NCI-H1092 treated with DMSO at 0.1 percent for 48 hours (cell line): ENCODE measurements at regions not wholly inside any gene's neighbourhood (a gene's known extent, or its start where the extent isn't known, plus 50 kb on each side); places are given as distances from the start of the nearest gene placed in this dataset.
"Not testable (repeated sequence)": the region's sequence is repeated elsewhere in the genome, so short reads cannot be mapped to it uniquely, and the experiment has no call there.

Experiments
- DNase-seq: peaks from one replicate; lab custom pipeline; 2025; lab: John Stamatoyannopoulos, UW

DNA sequence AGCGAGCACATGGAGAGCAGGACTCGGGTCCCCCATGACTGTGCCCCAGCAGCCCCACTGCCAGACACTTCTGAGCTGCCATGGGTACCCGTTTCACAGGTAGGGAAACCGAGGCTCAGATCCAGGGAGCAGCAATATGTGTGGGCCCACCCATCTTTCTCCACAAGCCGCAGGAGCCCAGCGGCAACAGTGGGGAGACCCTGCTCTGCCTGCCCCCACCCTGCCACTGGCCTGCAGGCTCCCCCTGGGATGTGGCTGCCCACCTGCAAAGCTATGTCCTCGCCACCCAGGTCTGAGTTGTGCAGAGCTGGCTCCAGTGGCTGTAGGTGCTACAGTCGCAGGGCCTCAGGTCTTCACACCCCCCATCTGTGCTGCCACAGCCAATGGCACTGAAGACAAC lies 50.6 kb upstream of the C1QTNF9B start:
- no peak for DNase-seq

DNA sequence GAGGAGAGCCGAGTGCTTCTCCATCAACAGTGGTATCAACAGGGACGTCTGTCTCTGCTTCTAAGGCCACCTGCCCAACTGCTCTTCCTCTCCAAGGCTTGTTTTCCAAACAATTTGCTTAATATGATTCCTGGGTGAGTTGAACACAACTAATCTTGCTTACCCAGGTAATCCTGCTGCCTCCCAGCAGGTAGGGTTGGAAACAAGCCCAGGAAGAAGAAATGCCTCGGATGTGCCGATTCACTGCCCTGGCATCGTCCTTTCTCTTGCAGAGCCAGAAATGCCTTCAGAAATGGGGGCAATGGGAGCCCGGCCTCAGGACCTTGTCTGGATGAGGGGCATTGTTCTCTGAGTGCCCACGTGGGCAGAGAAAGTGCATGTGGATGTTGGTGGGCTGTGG lies 51.9 kb upstream of the C1QTNF9B start:
- no peak for DNase-seq

DNA sequence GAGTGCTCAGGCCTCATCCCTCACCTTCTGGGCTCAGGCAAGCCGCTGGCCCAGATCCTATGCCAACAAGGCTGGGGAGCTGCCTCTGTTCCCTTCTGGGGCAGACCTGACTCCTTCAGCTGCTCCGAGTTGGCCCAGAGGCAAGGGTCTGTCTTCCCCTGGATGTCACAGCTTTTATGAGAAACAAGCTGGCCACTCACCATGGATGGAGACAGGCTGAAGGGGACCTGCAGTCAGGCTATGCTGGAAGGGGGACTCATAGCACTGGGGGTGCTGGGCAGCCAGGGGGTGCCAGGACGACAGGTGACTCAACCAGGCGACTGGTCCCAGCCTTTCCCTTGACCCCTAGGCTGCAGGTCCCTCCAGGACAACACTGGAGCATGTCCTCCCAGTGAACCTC lies 52.4 kb upstream of the C1QTNF9B start:
- DNase-seq: no peak

DNA sequence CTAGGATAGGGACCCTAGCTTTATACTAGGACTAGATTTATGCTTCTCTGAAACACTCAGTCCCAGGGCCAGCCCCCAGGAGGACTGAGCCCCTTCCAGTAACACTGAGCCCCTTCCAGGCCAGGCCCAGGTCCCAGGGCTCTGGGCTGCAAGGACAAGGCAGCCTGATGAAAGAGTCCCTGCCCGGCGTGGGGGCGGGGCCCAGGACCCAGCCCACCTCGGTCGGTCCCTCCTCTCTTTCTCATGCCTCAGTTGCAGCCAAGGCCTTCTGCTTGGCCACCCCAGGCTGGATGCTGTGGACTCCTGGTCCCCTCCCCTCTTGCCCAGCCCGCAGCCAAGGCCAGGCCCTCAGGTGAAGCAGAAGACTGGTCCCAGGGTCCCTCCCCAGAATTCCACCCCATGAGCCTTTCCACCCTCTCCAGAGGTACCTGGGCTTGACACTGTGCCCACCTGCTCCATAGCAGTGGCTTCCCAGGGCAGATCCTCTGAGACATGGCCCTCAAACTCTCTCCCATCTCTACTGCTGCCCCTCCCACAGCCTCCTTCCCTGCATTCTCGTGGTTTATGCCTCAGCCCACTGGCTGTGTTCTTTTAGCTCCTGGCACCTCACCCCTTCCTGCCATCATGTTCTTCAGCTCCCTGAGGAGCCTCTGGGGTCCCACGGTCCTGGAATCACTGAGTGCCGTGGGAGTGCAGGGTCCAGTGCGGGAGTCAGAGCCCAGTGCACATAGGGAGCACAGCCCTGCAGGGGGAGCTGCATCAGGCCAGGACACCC lies 53.6 kb upstream of the C1QTNF9B start:
- DNase-seq: no peak

DNA sequence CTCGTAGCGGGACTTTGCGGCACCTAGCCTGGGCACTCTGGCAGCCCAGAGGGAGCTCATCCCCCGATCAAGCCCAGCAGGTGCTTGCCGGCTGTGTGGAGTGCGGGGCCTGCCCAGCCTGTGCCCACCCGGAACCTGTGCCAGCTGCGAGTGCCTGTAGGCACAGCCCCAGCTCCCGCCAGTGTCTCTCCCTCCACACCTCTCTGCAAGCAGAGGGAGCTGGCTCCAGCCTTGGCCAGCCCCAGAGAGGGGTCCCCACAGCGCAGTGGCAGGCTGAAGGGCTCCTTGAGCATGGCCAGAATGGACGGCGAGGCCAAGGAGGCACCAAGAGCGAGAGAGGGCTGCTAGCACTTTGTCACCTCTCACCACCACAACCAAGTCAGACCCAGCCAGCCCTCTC lies 55.5 kb upstream of the C1QTNF9B start:
- DNase-seq: no peak

DNA sequence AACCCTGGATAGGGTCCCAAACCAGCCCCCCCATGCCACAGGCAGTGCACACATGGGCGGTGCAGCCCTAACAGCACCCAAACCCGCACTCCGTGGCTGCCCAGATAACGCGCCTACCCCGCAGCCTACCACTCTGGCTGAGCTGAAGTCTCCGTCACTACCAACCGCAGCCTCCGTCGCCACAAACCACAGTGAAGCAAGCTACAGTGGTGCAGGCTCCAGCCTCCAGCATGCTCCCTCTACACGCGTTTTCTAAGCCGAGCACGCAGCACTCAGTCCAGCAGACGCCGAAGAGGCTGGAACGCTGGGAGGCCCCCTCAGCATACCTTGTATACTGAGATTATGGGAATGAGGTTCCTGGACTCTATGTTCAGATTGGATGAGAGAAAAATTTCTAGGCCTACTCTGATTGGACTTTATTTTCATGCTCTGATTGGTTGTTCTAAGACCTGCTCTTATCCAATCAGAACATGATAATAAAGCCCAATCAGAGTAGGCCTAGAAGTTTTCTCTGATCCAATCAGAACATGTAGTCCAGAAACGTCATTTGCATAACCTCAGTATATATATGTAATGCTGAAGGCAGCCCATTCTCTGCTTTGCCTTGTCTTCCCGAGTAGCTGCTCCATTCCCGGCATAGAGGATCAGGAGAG lies 56.7 kb upstream of the C1QTNF9B start:
- no peak for DNase-seq

DNA sequence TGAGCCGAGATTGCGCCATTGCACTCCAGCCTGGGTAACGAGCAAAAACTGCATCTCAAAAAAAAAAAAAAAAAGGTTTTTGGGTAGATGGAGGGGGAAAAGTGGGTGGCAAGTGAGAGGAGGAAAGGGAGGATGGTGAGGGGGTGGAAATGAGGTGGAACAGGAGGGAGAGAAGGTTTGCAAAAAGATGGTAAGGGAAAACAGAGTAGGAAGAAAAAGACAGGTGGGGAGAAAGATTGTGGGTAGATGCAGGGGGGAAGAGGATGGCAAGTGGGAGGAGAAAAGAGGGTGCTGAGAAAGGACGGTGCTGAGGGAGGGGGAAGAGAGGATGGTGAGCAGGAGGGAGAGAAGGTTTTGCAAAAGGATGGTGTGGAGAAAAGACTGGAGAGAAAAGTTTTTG lies 57.8 kb upstream of the C1QTNF9B start:
- no peak for DNase-seq

DNA sequence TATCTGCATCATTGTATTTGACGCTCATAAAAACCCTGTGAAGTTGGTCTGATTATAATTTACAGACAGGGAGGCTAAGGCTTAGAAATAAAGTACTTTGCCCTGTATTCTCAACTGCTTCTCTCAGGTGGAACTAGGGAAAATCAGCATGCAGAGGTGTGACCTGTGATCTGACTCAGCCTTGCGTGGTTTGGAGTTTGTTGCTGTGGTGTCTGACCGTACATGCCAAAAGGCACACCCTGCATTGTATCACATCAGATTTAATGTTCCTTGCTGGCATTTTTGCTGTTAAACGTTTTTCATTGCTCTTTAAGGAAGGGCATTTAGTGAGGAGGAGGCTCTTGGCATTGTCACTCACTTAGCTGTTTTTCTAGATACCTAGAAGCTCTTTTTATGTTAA lies 58.8 kb upstream of the C1QTNF9B start:
- DNase-seq: no peak

DNA sequence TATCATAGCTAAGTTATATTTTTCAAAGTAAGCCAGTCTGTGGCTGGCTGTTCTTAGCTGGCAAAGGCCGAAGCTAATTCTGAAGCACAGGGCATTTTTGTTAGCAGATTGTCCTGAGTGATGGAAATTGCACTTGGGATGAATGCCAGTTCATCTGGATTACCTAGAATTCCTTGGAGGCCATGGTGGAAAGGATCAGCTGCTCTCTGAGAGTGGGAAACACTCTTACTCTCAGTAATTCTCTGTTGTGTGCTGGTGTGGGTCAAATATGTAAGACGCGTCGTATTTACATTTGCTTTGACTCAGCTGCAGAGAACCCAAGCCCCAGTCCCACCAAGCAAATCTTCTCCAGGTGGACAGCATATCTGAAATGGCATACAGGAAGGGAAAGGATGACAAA lies 60.7 kb upstream of the C1QTNF9B start:
- DNase-seq: no peak

DNA sequence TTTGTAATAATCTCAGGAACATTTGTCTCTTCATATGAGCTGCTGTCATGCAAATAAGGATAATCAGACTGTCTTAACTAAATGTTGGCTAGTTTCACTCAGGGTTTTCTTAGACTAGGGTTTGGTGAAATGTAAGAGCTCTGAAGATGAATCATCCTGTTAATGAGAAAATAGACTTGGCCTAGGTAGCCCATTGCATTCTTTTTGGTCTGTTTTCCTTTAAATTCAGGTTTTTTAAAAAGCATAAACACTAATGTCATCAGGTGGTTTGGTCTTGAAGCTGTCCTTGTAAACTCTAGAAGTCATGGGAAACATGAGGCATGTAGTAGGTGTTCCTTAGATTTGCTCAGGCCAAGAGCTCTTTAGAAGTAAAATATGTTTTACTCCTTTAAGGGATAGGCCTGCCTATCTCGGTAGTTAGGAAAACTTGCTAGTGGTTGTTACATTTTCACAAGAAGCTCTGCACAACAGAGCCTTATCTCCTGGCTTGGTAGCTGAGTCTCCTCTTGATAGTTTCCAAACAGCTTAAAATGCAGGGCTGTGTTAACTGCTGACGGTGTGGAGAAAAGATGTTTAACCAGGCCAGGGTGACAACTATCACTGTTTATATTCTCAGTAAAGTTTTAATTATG lies 62.0 kb upstream of the C1QTNF9B start:
- no peak for DNase-seq

DNA sequence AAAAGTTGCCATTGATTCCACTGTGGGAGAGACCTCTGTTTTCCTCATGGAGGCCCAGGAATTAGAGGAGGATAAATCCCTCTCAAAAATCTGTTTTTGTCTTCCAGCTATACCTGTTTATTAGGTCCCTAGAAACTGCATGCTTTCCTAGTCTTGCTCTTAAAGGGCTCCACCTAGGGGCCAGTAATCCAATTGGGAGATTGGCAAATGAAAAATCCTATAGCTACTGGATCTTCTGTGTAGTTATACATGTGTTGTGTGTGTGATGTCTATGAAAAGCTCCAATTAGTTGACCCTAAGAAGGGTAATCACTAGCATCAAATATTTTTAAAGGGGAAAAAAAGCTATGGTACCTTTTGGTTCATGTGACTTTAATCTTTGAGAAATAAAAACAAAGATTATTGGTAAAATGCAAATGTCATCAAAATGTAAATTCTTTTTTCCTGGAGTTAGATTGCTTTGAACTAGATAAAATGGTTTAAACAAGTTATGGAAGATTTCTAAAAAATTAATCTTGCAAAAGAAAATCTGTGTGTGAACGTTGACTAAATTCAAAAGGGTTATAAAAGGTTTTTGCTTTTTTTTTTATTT lies 63.4 kb upstream of the C1QTNF9B start:
- DNase-seq: peak; percentile 41

DNA sequence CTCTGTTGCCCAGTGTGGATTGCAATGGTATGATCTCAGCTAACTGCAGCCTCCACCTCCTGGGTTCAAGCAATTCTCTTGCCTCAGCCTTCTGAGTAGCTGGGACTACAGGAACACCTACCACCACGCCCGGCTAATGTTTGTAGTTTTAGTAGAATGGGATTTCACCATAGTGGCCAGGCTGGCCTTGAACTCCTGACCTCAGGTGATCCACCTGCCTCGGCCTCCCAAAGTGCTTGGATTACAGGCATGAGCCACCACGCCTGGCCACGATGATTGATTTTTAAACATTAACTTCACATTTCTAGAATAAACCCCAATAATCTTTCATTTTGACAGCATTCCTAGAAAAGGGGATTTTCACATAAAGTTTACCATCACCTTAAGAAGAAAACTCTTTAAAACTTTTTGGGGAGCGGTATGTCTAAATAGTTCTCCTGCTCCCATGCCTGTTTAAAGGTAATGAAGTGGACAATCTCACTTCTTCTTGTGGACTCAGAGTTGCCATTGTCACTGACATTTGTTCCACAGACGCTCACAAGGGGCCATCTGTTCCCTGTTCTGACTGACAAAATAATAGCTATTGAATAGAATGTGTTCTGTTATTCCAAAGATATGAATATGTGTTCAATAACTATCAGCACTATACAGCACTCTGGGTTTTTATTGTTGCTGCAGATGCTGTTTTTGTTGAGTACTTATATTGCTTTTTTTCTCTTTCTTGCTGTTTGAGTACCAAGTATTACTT lies 66.1 kb upstream of the C1QTNF9B start:
- DNase-seq: no peak

- DNase-seq: no peak
Observed at GRCh38 chr13:23963947-23964346, 66.6 kb upstream of the C1QTNF9B start.

GRCh38 chr13:23965346-23965745 lies 68.0 kb upstream of the C1QTNF9B start:
- DNase-seq: no peak

GRCh38 chr13:23966221-23966690 lies 69.0 kb upstream of the C1QTNF9B start:
- no peak for DNase-seq

DNA sequence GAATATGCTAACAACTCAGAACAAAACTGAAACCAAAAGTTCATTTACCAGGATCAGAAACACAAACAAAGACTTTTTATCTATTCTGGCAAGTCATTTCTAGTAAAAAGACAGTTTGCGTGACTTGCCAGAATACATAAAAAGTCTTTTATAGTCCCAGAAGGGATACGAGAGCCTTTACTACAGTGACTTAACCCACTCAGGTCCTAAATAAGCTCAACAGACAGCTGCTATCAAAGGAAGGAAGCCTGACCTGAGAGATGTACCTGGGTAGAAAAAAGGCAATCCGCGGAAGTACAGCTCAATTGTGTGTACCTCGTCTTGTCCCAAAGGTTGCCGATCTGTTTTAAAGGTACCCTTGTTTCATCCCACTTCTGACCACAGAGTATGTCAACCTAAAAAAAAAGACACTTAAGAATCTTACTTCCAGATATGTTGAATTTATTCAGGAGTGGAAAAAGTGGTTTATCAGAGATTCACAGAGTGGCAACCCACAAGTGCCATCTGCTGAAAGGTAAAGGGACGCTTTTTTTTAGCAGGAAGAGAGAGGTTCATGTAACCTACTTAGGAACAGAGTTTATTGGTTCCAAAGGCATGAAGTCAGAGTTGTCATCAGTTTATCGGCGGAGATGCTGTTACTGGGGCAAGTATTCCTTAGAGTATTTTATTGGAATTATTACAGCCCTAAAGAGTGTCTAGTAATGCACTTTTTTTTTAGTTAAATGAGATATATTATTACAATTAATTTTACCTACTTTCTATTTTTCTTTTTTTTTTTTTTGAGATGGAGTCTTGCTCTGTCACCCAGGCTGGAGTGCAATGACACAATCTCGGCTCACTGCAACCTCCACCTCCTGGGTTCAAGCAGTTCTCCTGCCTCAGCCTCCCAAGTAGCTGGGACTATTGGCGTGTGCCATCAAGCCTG lies 69.7 kb upstream of the C1QTNF9B start:
- DNase-seq: no peak

GRCh38 chr13:23967792-23968191 lies 70.5 kb upstream of the C1QTNF9B start:
- DNase-seq: not testable (repeated sequence)

GRCh38 chr13:23969647-23970046 lies 72.3 kb upstream of the C1QTNF9B start:
- DNase-seq: no peak

DNA sequence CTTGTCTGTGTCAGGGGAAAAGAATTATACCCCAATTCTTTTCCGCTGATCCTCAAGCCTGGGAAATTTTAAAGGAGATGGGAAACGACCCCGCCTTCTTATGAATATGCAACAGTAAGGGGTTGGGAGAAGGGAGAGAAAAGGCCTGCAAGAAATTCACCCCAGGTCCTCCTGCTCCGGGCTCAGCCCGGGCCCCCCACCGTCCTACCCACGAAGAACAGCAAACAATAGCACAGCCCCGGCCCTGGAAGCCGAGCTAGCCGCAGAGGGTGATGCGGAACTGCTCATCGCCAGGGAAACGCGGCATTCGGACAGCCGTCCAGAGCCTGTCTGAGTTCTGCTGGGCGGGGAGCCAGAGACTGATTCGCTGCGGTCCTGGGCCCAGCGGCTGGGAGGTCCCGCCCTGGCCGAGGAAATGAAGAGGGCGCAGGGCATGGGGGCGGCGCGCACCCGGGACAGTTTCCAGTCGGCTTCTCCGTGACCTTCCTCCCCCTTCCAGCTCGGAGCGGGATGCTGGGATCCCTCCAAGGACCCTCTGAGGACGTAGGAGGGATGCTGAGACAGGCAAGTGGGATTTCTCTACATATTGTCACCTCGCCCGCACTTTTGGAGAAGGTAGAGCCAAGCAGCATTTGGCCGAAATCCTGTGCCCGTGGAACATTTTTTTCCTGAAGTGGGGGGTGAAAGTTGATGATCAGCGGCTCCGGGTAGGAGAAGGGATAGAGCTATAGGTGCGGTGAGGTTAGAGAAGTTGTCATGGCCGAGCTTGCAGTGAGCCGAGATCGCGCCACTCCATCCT lies 82.3 kb upstream of the C1QTNF9B start:
- peak; percentile 18 for DNase-seq

- peak; percentile 56 for DNase-seq
Observed at GRCh38 chr13:23980160-23980551, 82.9 kb upstream of the C1QTNF9B start.
